OCI-LY3 (cell line): ENCODE measurements at regions not wholly inside any gene's neighbourhood (a gene's known extent, or its start where the extent isn't known, plus 50 kb on each side); places are given as distances from the start of the nearest gene placed in this dataset.

ENCODE experiments used
- H2AFZ ChIP-seq: fragments of 200-600, 300-600 bp; shearing (Covaris generic); 2 replicates; pipeline ENCODE4 v1.6.0; 2014; ENCODE audit warnings: antibody characterized with exemption, low read depth, low read length
- H3K27ac ChIP-seq: fragments of 200-600, 300-600 bp; sonication (generic); 2 replicates; pipeline ENCODE4 v1.5.1; 2014; ENCODE audit warnings: mild to moderate bottlenecking, low read length, moderate library complexity, mixed read lengths
- H3K27me3 ChIP-seq: fragments of 200-600, 300-600 bp; sonication (generic); 2 replicates; pipeline ENCODE4 v1.6.1; 2014; ENCODE audit warnings: low read depth, low read length, mixed read lengths
- H3K36me3 ChIP-seq: fragments of 200-600, 300-600 bp; sonication (generic); replicated peaks from 2 replicates; pipeline ENCODE3; 2014; ENCODE audit warnings: low read depth, low read length, mixed read lengths
- H3K4me1 ChIP-seq: fragments of 300-600, 200-600 bp; sonication (generic); 2 replicates; pipeline ENCODE4 v1.6.1; 2014; ENCODE audit warnings: low read length, mixed read lengths
- H3K4me2 ChIP-seq: fragments of 200-600, 300-600 bp; sonication (generic); 2 replicates; pipeline ENCODE4 v1.6.1; 2014; ENCODE audit warnings: low read length, mixed read lengths
- H3K4me3 ChIP-seq: fragments of 300-600, 200-600 bp; sonication (generic); 2 replicates; pipeline ENCODE4 v1.5.1; 2014; ENCODE audit warnings: antibody characterized with exemption, mild to moderate bottlenecking, low read length, moderate library complexity
- H3K79me2 ChIP-seq: fragments of 300-600, 200-600 bp; shearing (Covaris generic); 2 replicates; pipeline ENCODE4 v1.6.1; 2014; ENCODE audit warnings: mild to moderate bottlenecking, low read length, mixed read lengths
- H3K9ac ChIP-seq: fragments of 300-600, 200-600 bp; shearing (Covaris generic); 2 replicates; pipeline ENCODE4 v1.6.0; 2014; ENCODE audit warnings: mild to moderate bottlenecking, low read length, moderate library complexity
- H3K9me3 ChIP-seq: fragments of 200-600, 300-600 bp; shearing (Covaris generic); 2 replicates; pipeline ENCODE4 v1.6.1; 2014; ENCODE audit warnings: low read length, mixed read lengths; ENCODE audit not compliant: insufficient read depth
- H4K20me1 ChIP-seq: fragments of 200-600, 300-600 bp; sonication (generic); 2 replicates; pipeline ENCODE4 v1.6.1; 2016; ENCODE audit warnings: low read length, mixed read lengths; ENCODE audit not compliant: insufficient read depth
- EZH2phosphoT487 ChIP-seq: fragments of 200-600 bp; shearing (Covaris generic); IDR thresholded peaks from 2 replicates; pipeline ENCODE4 v1.6.1; 2018; ENCODE audit warnings: antibody characterized with exemption, mixed run types, low read depth
- TF ChIP-seq, protein P1 (sequence below): fragments of 200-600, 300-600 bp; sonication (generic); IDR thresholded peaks from 2 replicates; pipeline ENCODE4 v1.5.1; 2014; ENCODE audit warnings: antibody characterized with exemption, low read length, low read depth

GRCh38 chr5:162512935-162513565, 445.5 kb downstream of the GABRG2 start:
- H3K27me3 ChIP-seq: no peaks in the 10 kb centered on the region
- no peaks in the 10 kb centered on the region for H3K9me3 ChIP-seq
- no peaks in the 10 kb centered on the region for H4K20me1 ChIP-seq
- no peaks in the 10 kb centered on the region for H3K36me3 ChIP-seq
- no peaks in the 10 kb centered on the region for H3K4me1 ChIP-seq
- no peak overlapping the region for H3K9ac ChIP-seq
- H3K4me2 ChIP-seq: no peak overlapping the region
- H3K4me3 ChIP-seq: no peak overlapping the region
- TF ChIP-seq, protein P1, sequence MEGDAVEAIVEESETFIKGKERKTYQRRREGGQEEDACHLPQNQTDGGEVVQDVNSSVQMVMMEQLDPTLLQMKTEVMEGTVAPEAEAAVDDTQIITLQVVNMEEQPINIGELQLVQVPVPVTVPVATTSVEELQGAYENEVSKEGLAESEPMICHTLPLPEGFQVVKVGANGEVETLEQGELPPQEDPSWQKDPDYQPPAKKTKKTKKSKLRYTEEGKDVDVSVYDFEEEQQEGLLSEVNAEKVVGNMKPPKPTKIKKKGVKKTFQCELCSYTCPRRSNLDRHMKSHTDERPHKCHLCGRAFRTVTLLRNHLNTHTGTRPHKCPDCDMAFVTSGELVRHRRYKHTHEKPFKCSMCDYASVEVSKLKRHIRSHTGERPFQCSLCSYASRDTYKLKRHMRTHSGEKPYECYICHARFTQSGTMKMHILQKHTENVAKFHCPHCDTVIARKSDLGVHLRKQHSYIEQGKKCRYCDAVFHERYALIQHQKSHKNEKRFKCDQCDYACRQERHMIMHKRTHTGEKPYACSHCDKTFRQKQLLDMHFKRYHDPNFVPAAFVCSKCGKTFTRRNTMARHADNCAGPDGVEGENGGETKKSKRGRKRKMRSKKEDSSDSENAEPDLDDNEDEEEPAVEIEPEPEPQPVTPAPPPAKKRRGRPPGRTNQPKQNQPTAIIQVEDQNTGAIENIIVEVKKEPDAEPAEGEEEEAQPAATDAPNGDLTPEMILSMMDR: no peak
- no peak for TF ChIP-seq EZH2phosphoT487
- H3K27ac ChIP-seq: no peak overlapping the region
- no peak overlapping the region for H2AFZ ChIP-seq
- H3K79me2 ChIP-seq: no peaks in the 10 kb centered on the region

GRCh38 chr5:162514116-162514515, 446.5 kb downstream of the GABRG2 start:
- no peak for TF ChIP-seq EZH2phosphoT487
- TF ChIP-seq, protein P1: no peak
- Histone ChIP-seq H3K36me3 (no peaks in the 10 kb centered on the region), H2AFZ (no peak overlapping the region), H3K27ac (no peak overlapping the region), H3K79me2 (no peaks in the 10 kb centered on the region), H3K27me3 (no peaks in the 10 kb centered on the region), H3K4me2 (no peak overlapping the region), H3K4me3 (no peak overlapping the region), H3K9ac (no peak overlapping the region), H3K9me3 (no peaks in the 10 kb centered on the region), H3K4me1 (no peaks in the 10 kb centered on the region), H4K20me1 (no peaks in the 10 kb centered on the region)

- H3K4me1 ChIP-seq: no peaks in the 10 kb centered on the region
- no peaks in the 10 kb centered on the region for H3K27me3 ChIP-seq
- H3K9ac ChIP-seq: no peak overlapping the region
- no peak overlapping the region for H3K4me3 ChIP-seq
- TF ChIP-seq, protein P1: no peak
- no peak for TF ChIP-seq EZH2phosphoT487
- H3K27ac ChIP-seq: no peak overlapping the region
- H3K4me2 ChIP-seq: no peak overlapping the region
- H4K20me1 ChIP-seq: no peaks in the 10 kb centered on the region
- no peak overlapping the region for H2AFZ ChIP-seq
- H3K36me3 ChIP-seq: no peaks in the 10 kb centered on the region
- H3K9me3 ChIP-seq: no peaks in the 10 kb centered on the region
- no peaks in the 10 kb centered on the region for H3K79me2 ChIP-seq
Measured at GRCh38 chr5:162520878-162521277, 453.3 kb downstream of the GABRG2 start.

DNA sequence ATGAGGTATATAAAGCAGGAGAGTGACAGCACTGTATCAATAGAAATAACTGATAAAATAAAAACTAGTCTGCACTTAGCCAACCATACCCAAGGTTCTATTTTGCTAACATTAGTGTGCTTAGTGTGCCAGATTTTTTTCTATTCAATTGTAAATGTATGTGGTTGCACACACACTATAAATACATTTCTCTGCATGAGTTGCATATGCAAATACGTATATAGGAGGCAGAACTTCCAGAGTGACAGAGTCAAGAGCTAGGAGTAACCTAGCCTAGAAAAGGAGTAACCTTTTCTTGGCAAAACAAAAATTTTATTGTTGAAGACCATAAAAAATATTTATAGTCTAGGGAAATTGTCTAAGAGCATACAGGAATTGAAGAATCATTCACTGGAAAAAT, 461.6 kb downstream of the GABRG2 start:
- H3K4me2 ChIP-seq: no peak overlapping the region
- no peak for TF ChIP-seq EZH2phosphoT487
- TF ChIP-seq, protein P1: no peak
- no peak overlapping the region for H2AFZ ChIP-seq
- no peaks in the 10 kb centered on the region for H3K4me1 ChIP-seq
- no peaks in the 10 kb centered on the region for H3K9me3 ChIP-seq
- no peaks in the 10 kb centered on the region for H3K79me2 ChIP-seq
- no peaks in the 10 kb centered on the region for H4K20me1 ChIP-seq
- no peak overlapping the region for H3K4me3 ChIP-seq
- H3K27me3 ChIP-seq: no peaks in the 10 kb centered on the region
- no peaks in the 10 kb centered on the region for H3K36me3 ChIP-seq
- H3K9ac ChIP-seq: no peak overlapping the region
- H3K27ac ChIP-seq: no peak overlapping the region
